Transverse colon (tissue), 4 donors: ENCODE measurements at regions not wholly inside any gene's neighbourhood (a gene's known extent, or its start where the extent isn't known, plus 50 kb on each side); places are given as distances from the start of the nearest gene placed in this dataset.

ENCODE experiments used
- DNase-seq: peaks from one replicate; pipeline ENCODE4 v3.0.0-alpha.2; 2019
- H3K27ac ChIP-seq, 4 donors: fragments of 200-600 bp; sonication (generic); 2 replicates each; pipeline ENCODE4 v1.5.1; 2016 to 2018; ENCODE audit warnings: inconsistent platforms in 4 of 4
- H3K27me3 ChIP-seq: fragments of 200-600 bp; sonication (generic); 2 replicates; pipeline ENCODE4 v1.5.1; 2017; ENCODE audit warnings: inconsistent platforms
- H3K36me3 ChIP-seq, 4 donors: fragments of 200-600 bp; sonication (generic); 2 replicates each; pipeline ENCODE4 v1.5.1; 2017 to 2019; ENCODE audit warnings: inconsistent platforms in 4 of 4
- H3K4me1 ChIP-seq, 4 donors: fragments of 200-600 bp; sonication (generic); 2 replicates each; pipeline ENCODE4 v1.5.1; 2017 to 2020; ENCODE audit warnings: inconsistent platforms in 4 of 4
- H3K4me3 ChIP-seq, 4 donors: fragments of 200-600 bp; sonication (generic); 1 replicate in 1 of 4; 2 replicates in 3 of 4; pipeline versions ENCODE4 v1.5.1 to v1.6.1; 2017 to 2019; ENCODE audit warnings: inconsistent platforms in 4 of 4
- H3K9me3 ChIP-seq, 2 donors: fragments of 200-600 bp; sonication (generic); 2 replicates each; pipeline ENCODE4 v1.5.1; 2017 to 2019; ENCODE audit warnings: inconsistent platforms in 2 of 2
- CTCF ChIP-seq, 5 experiments: fragments of 200-600 bp in 3 of 5; fragments of 450-650 bp in 2 of 5; sonication (generic) in 3 of 5; IDR thresholded peaks; 1 replicate in 2 of 5; 2 replicates in 3 of 5; pipeline ENCODE4 v1.5.1; 2016 to 2017; ENCODE audit warnings: antibody characterized with exemption in 5 of 5, inconsistent platforms in 3 of 5, mild to moderate bottlenecking in 2 of 5, moderate library complexity in 1 of 5
- EP300 ChIP-seq: sonication (generic); formaldehyde crosslinking; IDR thresholded peaks from one replicate; pipeline ENCODE4 v1.6.1; 2017; ENCODE audit warnings: antibody characterized with exemption, low read depth
- POLR2A ChIP-seq: fragments of 450-650 bp; IDR thresholded peaks from one replicate; pipeline ENCODE4 v1.6.1; 2016; ENCODE audit warnings: antibody characterized with exemption, mild to moderate bottlenecking, moderate library complexity
- POLR2AphosphoS5 ChIP-seq, 3 donors: sonication (generic); formaldehyde crosslinking; IDR thresholded peaks; one replicate each; pipeline ENCODE4 v1.6.1; 2016; ENCODE audit warnings: antibody characterized with exemption in 3 of 3
- WGBS, 2 donors: methylation state at CpG; one replicate each; pipeline ENCODE4 v1.1.5; 2018; ENCODE audit warnings: low coverage in 1 of 2; 5-methylcytosine and 5-hydroxymethylcytosine counted together
- in situ Hi-C, 4 donors: fragments of 200-750 bp; cut with MboI; loops; one replicate each; pipeline versions ENCODE4 v1.15.0 to v1.15.1; 2017; ENCODE audit warnings: low sequenced_read_pairs in 3 of 4, low pct_ligation_motif_present in 1 of 4, low pct_unique_long_range_greater_than_20kb in 1 of 4
- intact Hi-C: fragments of 100-400 bp; cut with DNase I; formaldehyde crosslinking; loops from one replicate; pipeline ENCODE4 v1.15.1; 2023; ENCODE audit warnings: low total_unique reads

GRCh38 chr5:174301848-174302625, 256.5 kb downstream of the NSG2 start:
- Histone ChIP-seq H3K27ac (no peak overlapping the region), H3K9me3 (no peaks in the 10 kb centered on the region), H3K27me3 (no peaks in the 10 kb centered on the region), H3K4me3 (no peak overlapping the region), H3K4me1 (no peaks in the 10 kb centered on the region), H3K36me3 (no peaks in the 10 kb centered on the region)
- TF ChIP-seq POLR2AphosphoS5 (IDR thresholded peaks at IDR 0.05) (no peak), EP300 (no peak), POLR2A (no peak), CTCF (IDR thresholded peaks at IDR 0.05) (no peak)
- intact Hi-C loops (no loop called here), in situ Hi-C loops (loop anchor here (25.0 kb wide), 2 partner anchors 265 to 690 kb away; partner anchors contain the start of genes BOD1 (in 4 of the 4) and NSG2 (in 1 of the 4))
- WGBS, 2 donors = 78 to 80% methylated on average over 7 to 10 of the region's 10 CpGs
- no peak for DNase-seq

GRCh38 chr5:174303035-174303434, 257.5 kb downstream of the NSG2 start:
- H3K27ac ChIP-seq = no peak overlapping the region
- DNase-seq = no peak
- H3K4me3 ChIP-seq = no peak overlapping the region
- WGBS, 2 donors = 61 to 100% methylated on average over 1 to 8 of the region's 8 CpGs
- no peaks in the 10 kb centered on the region for H3K4me1 ChIP-seq
- no peak for TF ChIP-seq CTCF (IDR thresholded peaks at IDR 0.05)
- H3K9me3 ChIP-seq = no peaks in the 10 kb centered on the region
- intact Hi-C loops = no loop called here
- no peaks in the 10 kb centered on the region for H3K27me3 ChIP-seq
- in situ Hi-C loops = loop anchor here (25.0 kb wide), 2 partner anchors 266 to 691 kb away; partner anchors contain the start of genes BOD1 (in 4 of the 4) and NSG2 (in 1 of the 4)
- H3K36me3 ChIP-seq = no peaks in the 10 kb centered on the region

GRCh38 chr5:174303437-174304045, 258.0 kb downstream of the NSG2 start:
- no peaks in the 10 kb centered on the region for H3K4me1 ChIP-seq
- H3K27ac ChIP-seq = no peak overlapping the region
- WGBS, 2 donors = 61 to 71% methylated on average over 6 to 10 of the region's 10 CpGs
- no peak for DNase-seq
- no peaks in the 10 kb centered on the region for H3K27me3 ChIP-seq
- H3K36me3 ChIP-seq = no peaks in the 10 kb centered on the region
- in situ Hi-C loops (loop anchor here (25.0 kb wide), 2 partner anchors 266 to 691 kb away; partner anchors contain the start of genes BOD1 (in 4 of the 4) and NSG2 (in 1 of the 4)), intact Hi-C loops (no loop called here)
- no peak overlapping the region for H3K4me3 ChIP-seq
- TF ChIP-seq EP300 (no peak), CTCF (IDR thresholded peaks at IDR 0.05) (no peak), POLR2AphosphoS5 (IDR thresholded peaks at IDR 0.05) (no peak), POLR2A (no peak)
- H3K9me3 ChIP-seq = no peaks in the 10 kb centered on the region

GRCh38 chr5:174305241-174305681, 259.8 kb downstream of the NSG2 start:
- H3K4me3 ChIP-seq = no peak overlapping the region
- DNase-seq = no peak
- no peak overlapping the region for H3K27ac ChIP-seq
- H3K36me3 ChIP-seq = no peaks in the 10 kb centered on the region
- intact Hi-C loops (no loop called here), in situ Hi-C loops (loop anchor here (25.0 kb wide), 2 partner anchors 268 to 693 kb away; partner anchors contain the start of genes BOD1 (in 4 of the 4) and NSG2 (in 1 of the 4))
- WGBS, 2 donors = 84% methylated on average over 8 of the region's 8 CpGs; no CpG with 5 or more reads in 1 of the 2 donors
- H3K4me1 ChIP-seq = no peaks in the 10 kb centered on the region
- no peak for TF ChIP-seq CTCF (IDR thresholded peaks at IDR 0.05)
- no peak for TF ChIP-seq POLR2A
- TF ChIP-seq POLR2AphosphoS5 (IDR thresholded peaks at IDR 0.05) = no peak
- no peak for TF ChIP-seq EP300
- H3K27me3 ChIP-seq = no peaks in the 10 kb centered on the region
- H3K9me3 ChIP-seq = no peaks in the 10 kb centered on the region
